GM19372 (cell line): ENCODE measurements at regions not wholly inside any gene's neighbourhood (a gene's known extent, or its start where the extent isn't known, plus 50 kb on each side); places are given as distances from the start of the nearest gene placed in this dataset.

Experiments used
- ATAC-seq: cut with Tn5 transposase; IDR thresholded peaks from one replicate; pipeline ENCODE4 v1.9.1; 2021; ENCODE audit warnings: mild to moderate bottlenecking, low read depth, moderate library complexity; ENCODE audit not compliant: unreplicated experiment

DNA sequence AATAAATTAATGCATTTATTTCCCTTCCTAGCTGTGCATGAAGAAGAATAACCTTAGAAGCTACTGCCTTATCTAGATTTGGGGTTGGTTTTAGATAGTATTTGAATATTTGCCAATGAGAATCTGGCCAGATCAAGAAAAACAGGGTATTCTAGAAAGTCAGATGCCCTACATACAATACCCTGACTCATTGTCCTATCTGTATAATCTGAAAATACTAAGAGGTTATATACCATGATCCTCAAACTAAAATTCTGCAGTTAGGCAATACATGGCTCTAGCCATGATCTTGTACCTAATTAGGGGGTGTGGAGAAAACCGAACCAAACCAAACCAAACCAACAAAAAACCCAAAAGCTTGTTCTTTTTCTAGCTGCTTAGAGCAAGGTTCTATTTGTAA, 240.4 kb upstream of the LYZL1 start:
- no peak for ATAC-seq

DNA sequence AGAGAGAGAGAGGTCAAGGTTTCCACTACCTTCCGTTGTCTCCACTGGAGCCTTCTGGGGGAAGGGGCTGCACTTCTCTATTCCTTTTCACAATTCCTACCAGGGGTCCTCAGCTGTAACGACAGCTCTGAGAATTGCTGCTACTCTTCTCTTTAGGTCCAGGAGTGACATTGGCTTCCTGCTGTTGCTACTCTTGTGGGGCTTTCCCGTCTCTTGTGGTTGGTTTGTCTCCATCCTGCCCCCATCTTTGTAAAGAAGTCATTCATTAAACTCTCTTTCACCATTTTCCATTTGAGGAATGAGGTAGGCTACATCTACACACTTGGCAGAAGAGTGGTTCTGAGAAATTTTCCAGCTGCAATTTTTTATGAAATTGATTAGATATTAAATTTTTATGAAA, 238.8 kb upstream of the LYZL1 start:
- ATAC-seq, result no peak

DNA sequence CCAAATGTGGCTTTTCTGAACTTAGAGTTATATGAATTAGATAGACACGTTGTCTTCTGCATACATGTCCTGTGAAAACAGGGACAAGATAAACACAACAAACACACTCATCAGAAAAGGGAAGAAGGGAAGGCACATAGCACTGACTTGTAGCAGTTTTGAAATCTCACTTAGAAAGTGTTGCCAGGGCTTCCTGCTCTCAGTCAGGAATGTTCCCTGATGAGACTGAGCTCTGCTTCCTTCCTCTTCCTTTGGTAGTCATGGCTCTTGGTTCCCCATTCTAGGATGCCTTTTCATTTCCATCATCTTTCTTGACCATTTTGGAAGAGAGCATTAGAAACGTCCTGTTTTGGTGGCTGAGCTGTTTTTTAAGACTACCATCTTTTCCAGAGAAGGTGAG, 233.8 kb upstream of the LYZL1 start:
- ATAC-seq, result no peak

DNA sequence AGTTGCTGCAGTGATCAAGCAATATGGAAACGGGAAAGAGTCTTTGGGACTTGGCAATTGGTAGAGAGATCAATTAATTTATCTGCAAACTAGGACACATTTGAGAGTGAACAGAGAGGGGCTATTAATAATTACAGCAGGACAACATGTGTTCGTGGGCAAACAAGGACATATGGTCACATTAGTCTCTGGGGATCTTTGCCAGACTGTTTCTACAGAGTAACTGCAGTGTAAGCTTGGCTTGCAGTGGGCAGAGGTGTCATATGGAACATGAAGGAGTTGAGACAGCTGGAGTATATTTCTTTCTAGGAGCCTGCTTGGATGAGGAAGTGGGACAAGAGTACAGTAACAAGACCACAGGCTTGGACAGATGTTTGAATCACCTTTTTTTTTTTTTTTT, 232.1 kb upstream of the LYZL1 start:
- no peak for ATAC-seq

DNA sequence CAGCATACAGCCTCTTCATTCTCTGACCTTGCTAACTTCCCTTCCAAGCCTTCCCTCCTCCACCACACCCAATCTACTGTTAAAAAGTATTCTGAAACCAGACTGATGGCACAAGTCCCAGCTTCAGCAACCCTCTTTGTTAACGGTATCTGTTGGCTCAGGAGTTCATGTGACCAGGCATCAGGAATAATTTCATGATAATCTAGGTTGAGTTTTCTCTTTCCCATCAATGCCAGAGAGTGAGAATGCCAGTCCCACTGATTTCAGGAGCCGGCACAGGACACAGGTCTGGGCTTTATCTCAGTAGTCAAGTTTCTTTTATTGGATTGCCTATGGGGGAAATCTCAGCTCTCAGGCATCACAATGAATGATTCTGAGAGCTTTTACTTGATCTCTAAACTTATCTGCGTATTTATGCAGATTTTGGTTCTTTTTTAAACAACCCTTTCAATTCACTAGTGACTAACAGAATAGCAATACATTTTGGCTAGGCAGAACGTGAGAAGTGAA, 231.0 kb upstream of the LYZL1 start:
- no peak for ATAC-seq

DNA sequence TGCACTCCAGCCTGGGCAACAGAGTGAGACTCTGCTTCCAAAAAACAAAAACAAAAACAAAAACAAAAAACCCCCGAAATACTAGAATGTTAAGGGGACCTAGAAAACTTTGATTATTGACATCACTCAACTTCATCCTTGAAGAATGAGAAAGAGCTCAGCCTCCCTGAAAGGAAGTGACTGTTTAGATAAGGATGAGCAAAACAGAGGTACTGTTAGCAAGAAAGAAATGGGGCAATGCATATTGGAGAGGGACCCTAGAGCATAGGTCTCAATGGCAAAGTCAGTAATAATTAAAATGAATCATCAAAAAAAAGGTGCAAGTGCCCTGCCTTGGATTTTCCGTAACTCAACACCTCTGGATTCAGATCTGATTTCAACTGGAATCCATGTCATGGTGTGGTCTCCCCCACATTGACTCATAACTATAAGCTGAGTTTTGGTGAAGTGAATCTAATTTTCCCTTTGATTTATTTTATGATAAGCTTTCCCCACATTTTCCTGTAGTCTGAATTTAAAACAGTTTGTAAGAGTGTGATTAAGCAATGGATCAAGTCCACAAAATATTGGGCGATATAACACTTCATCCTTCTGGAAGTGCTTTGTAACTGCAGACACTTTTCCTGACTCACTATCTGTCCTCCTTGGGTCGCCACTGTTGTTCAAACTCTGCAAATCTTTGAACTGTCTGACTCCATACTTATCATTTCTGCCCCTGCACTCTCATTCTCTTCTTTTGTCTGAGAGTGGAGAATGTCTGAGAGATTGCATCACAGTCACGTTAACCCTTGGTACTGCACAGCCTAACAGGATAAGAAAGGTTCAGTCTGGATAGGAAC, 224.8 kb upstream of the LYZL1 start:
- ATAC-seq, result no peak

DNA sequence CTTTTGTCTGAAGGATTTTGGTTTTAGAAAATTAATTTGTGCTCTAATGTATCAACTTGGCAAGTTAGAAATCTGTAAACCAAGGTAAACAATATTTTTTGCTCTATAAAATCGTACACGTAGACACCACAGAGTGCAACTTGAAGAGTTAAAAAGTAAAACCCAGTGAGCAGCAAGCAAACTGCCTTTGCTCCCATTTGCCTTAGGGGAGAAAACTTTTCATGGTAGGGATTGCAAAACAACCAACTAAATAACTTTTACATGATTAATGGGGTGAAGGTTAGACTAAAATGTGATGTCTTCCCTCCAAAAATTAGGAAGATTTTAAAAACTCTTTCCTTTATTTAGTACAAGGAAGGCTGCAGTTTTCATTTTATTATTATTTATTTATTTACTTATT, 224.2 kb upstream of the LYZL1 start:
- ATAC-seq, result no peak

DNA sequence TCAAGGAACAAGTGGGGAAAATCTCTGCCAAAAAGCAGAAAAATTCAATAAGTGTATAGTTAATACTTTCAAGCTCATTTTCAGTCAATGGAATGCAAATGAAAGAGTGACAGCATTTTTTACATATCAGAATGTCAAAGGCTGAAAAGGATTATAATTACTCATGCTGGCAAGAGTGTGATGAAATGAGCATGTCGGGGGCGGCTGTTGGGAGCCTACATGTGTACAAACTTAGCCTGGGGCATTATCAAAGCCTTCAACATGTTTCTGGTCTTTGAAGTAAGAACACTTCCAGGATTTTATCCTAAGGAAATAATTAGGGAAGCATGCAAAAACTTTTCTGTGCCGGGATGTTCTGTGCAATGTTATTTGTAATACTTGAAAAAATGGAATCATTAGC, 221.7 kb upstream of the LYZL1 start:
- no peak for ATAC-seq

DNA sequence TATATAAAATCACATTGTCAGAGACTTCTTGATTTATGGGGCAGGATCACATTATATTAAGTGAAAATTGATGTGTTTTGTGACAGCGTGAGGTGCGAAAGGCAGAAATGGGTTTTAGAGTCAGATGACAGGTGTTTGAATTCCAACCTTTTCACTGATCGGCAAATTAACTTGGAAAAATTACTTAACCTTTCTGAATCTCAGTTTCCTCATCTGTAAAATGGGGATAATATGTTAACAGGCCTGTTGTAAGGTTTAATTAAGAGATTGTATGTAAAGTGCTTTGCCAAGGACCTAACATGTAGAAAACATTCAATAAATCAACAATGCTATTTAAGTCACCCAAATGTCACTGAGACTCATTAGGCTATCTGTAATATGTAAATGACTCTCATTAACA, 221.2 kb upstream of the LYZL1 start:
- no peak for ATAC-seq

DNA sequence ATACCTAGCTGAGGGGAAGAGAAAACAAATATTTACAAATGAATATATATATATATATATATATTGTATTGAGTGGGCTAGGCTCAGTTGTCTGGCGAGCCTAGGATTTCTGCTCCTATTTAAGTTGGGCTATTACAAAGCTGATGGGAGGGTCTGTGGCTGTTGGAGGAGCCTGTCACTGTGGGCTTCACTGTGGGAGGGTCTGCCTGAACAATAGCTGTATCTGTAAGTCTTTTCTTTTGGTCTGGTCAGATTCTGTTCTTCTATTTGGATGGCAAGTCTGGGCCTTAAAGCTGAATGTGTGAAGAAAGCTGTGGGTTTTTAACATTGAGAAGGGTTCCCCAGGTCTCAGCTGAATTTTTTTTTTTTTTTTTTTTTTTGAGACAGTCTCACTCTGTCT, 220.6 kb upstream of the LYZL1 start:
- ATAC-seq, result no peak

DNA sequence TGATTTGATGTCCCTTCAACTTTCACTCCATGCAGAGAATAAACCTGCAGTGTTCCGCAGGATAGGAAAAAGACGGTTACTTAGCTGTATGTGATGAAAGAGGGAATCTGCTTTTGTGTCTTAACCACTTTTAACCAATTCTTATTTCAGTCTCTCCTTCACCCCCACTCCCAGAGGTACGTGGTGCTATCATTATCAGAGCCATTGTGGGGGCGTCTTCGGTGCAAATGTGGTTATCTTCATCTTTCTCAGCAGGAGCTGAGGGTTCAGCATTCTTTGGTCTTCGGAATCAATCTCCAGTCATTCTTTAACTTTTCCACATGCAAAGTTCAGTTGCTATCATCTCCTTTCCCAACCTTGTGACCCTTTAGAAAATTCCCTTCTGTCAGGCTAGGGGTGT, 219.9 kb upstream of the LYZL1 start:
- no peak for ATAC-seq

DNA sequence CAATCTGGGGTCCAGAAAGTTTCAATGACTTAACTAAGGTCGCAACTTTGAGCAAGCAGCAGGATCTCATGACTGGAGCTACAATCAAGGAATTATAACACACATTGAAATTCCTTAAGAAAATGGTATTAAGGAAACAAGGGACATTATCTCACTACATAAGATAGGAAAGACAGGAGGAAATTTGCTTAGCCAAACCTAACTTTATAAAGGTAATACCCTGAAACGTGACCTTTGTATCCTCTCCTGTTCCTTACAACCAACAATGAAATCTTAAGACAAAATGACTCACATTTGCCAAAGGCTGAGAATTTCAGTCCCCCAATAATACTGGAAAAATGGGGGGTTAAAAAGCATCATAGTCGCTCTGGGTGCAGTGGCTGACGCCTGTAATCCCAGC, 218.9 kb upstream of the LYZL1 start:
- ATAC-seq, result no peak

DNA sequence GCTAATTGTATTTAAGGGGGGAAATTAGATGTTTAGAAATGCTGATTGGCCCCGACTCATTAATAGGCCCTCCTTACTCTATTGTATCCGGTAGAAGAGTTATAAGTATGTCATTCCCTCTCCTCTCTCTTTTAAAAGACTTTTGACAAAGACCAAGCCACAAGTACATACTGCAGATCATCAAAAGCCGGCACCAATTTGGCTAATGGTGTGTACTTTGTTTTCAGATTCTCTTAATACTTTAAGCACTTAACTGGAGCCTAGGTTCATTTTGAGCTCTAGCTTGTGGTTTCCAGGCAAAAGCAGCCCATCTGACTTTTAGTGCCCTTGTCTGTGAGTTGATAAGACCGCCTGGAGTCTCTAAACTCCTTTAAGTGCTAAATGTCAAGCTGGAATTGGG, 210.0 kb upstream of the LYZL1 start:
- no peak for ATAC-seq

DNA sequence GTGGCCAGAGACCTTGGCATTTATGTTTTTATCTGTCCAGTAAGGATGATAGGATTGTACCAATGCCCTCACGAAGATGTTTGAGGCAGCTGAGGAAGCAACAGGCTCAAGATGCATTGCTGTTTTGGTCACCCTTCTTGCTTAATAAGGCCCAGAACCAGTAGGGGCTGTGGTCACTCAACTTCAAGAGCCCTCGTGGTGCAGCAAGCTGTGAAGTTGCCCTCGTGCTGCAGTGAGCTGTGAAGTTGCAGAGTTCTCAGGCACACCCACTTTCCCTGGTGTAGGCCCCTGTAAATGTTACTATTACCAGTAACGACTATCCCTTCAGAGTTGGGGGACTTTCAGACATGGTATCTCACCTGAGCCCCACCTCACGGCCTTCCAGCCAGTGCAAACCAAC, 207.6 kb upstream of the LYZL1 start:
- ATAC-seq, result no peak

DNA sequence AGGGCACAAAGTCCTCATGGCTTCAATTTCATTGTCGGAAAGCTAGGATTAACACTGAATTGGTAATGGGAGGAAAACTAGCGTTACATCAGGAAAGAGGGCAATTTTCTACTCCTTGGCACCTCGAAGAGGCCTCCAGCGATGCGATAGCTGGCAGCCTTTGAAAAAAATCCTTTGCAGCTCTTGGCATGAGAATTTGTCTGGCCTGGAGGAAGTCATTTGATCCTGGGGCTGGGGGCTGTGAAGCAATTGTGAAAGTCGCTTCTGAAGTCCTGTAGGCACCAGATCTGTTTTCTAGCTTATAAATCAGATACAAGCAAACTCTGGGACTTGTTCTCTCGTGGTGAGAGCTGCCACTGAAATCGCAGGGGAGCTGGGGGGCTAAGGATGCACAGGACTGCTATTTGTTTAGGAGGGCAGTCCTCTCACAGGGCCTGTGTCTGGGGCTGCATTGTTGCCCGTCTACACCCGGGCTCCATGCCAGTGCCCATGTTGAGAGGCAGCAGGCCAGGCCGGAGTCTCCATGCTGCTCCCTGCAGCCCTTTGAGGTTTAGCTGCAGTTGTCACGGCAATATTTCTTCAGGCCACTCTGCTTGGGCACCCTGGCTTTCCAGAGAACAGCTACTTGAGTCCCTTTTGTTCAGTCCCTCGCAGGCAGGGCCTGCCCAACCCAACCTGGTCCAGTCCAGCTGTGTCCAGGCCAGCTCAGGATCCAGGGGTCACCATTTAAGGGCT, 206.8 kb upstream of the LYZL1 start:
- no peak for ATAC-seq

DNA sequence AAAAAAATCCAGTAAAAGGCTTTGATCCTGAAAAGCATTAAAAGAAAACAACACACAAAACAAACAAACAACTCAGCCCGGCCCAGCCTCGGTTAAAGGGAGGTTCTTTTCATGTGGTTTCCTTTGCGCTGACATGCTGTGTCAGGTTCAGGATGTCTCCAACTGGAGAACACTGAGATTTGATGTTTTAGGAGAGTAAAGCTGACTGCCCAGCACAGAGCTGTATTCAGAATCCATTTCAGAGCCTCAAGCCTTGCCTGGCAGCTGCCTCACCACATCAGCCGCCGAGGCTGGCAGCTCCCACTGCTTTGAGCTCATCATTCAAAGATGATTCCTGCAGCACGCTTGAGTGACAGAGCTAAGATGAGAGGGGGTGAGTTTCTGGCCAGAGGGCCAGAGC, 205.8 kb upstream of the LYZL1 start:
- no peak for ATAC-seq

DNA sequence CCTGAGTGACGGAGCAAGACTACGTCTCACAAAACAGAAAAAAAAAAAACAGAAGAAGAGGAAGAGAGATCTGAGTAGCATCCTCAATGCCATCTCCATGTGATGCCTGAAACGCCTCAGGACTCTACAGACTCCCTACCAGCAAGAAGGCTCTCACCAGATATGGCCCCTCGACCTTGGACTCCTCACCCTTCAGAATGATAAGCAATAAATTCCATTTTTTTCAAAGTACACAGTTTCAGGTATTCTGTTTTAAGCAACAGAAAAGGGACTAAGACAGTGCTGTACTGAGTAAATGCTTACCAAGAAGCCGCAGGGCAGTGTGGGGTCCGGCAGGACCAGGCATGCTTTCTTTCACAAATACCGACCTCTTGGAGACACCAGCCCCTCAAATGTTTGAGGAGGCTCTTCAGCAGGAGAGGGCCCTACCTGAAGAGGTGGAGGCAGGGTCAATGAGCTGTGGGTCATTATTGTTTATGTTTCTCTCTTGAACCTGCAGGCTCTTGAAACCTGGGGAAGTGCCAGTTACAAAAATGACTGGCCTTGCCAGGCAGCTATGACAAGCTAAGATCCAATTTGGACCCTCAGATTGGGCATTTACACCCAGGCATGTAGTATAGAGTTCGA, 204.1 kb upstream of the LYZL1 start:
- ATAC-seq, result no peak

DNA sequence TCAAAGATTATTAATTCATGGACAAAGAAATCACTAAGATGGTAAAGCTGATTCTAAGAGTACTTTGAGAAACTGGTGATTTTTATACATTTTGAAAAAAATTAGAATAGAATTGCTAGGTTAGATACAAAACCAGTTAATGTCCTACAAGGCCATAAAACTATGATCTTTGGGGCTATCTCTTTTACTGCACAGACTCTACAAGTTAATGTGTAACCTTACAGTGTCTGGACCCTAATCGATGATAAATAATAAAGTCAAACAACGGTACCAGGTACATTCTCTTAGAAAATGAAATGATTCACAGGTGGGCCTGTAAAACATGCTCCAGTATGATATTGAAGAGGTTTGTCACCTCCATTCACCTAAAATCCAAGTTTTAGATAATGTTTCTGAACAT, 199.8 kb upstream of the LYZL1 start:
- ATAC-seq, result no peak

DNA sequence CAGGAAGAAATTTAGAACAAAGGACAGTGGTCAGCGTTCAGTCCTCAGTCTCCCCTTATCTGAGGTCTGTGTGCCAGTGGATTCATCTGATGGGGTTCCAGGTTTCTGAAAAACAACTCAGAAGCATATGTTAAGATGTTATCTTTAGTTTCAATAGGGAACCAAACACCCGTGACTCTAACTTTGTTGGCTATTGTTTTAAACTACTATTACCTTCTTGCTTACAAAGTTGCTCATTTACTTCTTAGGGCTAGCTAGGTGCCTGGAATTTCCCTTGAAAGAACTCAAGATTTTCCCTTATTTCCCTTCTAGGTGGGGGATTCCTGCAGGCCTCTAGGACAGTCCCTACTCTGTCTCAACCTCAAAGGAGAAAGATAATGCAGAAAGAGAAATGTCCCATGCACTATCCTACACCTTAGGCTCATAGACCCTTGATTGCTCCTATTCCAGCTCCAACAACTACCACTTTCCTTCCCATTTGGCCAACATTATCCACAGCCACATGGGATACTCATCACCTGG, 192.5 kb upstream of the LYZL1 start:
- ATAC-seq, result no peak

DNA sequence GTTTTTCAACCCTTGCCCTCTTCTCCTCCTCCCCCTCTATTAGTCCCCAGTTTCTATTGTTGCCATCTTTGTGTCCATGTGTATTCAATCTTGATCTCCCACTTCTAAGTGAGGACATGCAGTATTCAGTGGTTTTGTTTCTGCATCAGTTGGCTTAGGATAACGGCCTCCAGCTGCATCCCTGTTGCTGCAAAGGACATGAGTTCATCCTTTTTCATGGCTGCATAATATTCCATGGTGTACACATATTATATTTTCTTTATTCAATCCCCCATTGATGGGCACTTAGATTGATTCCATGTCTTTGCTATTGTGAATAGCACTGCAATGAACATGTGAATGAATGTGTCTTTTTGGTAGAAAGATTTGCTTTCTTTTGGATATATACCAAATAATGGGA, 190.4 kb upstream of the LYZL1 start:
- ATAC-seq, result no peak

DNA sequence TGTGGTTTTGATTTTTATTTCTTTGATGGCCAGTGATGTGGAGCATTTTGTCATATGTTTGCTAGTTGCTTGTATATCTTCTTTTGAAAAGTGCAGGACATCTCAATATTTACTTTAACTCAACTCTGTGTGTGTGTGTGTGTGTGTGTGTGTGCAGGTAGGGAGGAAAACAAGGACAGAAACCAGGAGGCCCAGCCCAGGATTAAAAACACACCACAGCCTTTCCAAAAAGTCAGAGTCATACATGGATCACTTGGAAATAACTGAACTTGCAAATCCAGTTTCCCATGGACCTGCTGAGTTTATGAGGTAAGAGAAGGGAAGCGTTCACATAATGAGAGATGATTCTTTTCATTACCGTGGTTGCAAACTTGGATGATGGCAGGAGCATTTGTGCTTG, 189.9 kb upstream of the LYZL1 start:
- ATAC-seq, result no peak
